ENCODE measurements at regions not wholly inside any gene's neighbourhood (a gene's known extent, or its start where the extent isn't known, plus 50 kb on each side); places are given as distances from the start of the nearest gene placed in this dataset.
"Not testable (repeated sequence)": the region's sequence is repeated elsewhere in the genome, so short reads cannot be mapped to it uniquely, and the experiment has no call there.

GRCh38 chr12:131601499-131601898 is 109.4 kb upstream of the SFSWAP start:
- TF ChIP-seq POLR2A, CTCF, POLR2AphosphoS5 (IDR thresholded peaks at IDR 0.05): not testable (repeated sequence)
